OCI-LY3 (cell line): ENCODE measurements at regions not wholly inside any gene's neighbourhood (a gene's known extent, or its start where the extent isn't known, plus 50 kb on each side); places are given as distances from the start of the nearest gene placed in this dataset.

Experiments
- CTCF ChIP-seq: fragments of 200-600, 300-600 bp; sonication (generic); IDR thresholded peaks from 2 replicates; pipeline ENCODE4 v1.5.1; 2014; ENCODE audit warnings: antibody characterized with exemption, low read length, low read depth
- EZH2phosphoT487 ChIP-seq: fragments of 200-600 bp; shearing (Covaris generic); IDR thresholded peaks from 2 replicates; pipeline ENCODE4 v1.6.1; 2018; ENCODE audit warnings: antibody characterized with exemption, mixed run types, low read depth

- TF ChIP-seq CTCF: no peak; the same call in 1 of the 2 replicates
- TF ChIP-seq EZH2phosphoT487: no peak
Observed at GRCh38 chr4:92091335-92091734, 212.4 kb upstream of the GRID2 start.
